Endothelial cell (in vitro differentiated cells): ENCODE measurements at regions not wholly inside any gene's neighbourhood (a gene's known extent, or its start where the extent isn't known, plus 50 kb on each side); places are given as distances from the start of the nearest gene placed in this dataset.

Experiments used
- DNase-seq: peaks from one replicate; pipeline ENCODE4 v3.0.0; 2021; ENCODE audit warnings: low spot score
- H3K27ac Mint-ChIP-seq: one replicate; pipeline ENCODE4 v1.8.0; 2021; ENCODE audit warnings: mixed read lengths, inconsistent platforms; ENCODE audit not compliant: unreplicated experiment
- H3K27me3 Mint-ChIP-seq: one replicate; pipeline ENCODE4 v1.8.0; 2021; ENCODE audit warnings: mild to moderate bottlenecking, moderate library complexity, mixed read lengths, inconsistent platforms; ENCODE audit not compliant: unreplicated experiment
- H3K36me3 Mint-ChIP-seq: one replicate; pipeline ENCODE4 v1.8.0; 2021; ENCODE audit warnings: mild to moderate bottlenecking, low read depth, mixed read lengths, inconsistent platforms; ENCODE audit not compliant: unreplicated experiment
- H3K4me1 Mint-ChIP-seq: one replicate; pipeline ENCODE4 v1.8.0; 2021; ENCODE audit warnings: mild to moderate bottlenecking, mixed read lengths, inconsistent platforms; ENCODE audit not compliant: unreplicated experiment
- H3K4me3 Mint-ChIP-seq: one replicate; pipeline ENCODE4 v1.8.0; 2021; ENCODE audit warnings: mild to moderate bottlenecking, mixed read lengths, inconsistent platforms; ENCODE audit not compliant: unreplicated experiment
- H3K9me3 Mint-ChIP-seq: one replicate; pipeline ENCODE4 v1.8.0; 2021; ENCODE audit warnings: mixed read lengths, inconsistent platforms; ENCODE audit not compliant: unreplicated experiment
- TF ChIP-seq, protein P1 (sequence below): fragments of 200-600 bp; sonication (generic); IDR thresholded peaks from one replicate; pipeline ENCODE4 v1.5.0; 2021; ENCODE audit warnings: antibody characterized with exemption; ENCODE audit not compliant: unreplicated experiment

GRCh38 chr15:81783586-81783985, 262.2 kb downstream of the MEX3B start:
- peaks cover 7% of the 10 kb centered on the region for H3K36me3 Mint-ChIP-seq
- TF ChIP-seq, protein P1, sequence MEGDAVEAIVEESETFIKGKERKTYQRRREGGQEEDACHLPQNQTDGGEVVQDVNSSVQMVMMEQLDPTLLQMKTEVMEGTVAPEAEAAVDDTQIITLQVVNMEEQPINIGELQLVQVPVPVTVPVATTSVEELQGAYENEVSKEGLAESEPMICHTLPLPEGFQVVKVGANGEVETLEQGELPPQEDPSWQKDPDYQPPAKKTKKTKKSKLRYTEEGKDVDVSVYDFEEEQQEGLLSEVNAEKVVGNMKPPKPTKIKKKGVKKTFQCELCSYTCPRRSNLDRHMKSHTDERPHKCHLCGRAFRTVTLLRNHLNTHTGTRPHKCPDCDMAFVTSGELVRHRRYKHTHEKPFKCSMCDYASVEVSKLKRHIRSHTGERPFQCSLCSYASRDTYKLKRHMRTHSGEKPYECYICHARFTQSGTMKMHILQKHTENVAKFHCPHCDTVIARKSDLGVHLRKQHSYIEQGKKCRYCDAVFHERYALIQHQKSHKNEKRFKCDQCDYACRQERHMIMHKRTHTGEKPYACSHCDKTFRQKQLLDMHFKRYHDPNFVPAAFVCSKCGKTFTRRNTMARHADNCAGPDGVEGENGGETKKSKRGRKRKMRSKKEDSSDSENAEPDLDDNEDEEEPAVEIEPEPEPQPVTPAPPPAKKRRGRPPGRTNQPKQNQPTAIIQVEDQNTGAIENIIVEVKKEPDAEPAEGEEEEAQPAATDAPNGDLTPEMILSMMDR: no peak
- H3K4me3 Mint-ChIP-seq: no peak overlapping the region
- no peak for DNase-seq
- H3K27ac Mint-ChIP-seq: no peak overlapping the region
- H3K9me3 Mint-ChIP-seq: no peaks in the 10 kb centered on the region
- peaks cover 2% of the 10 kb centered on the region for H3K4me1 Mint-ChIP-seq
- peaks cover 4% of the 10 kb centered on the region for H3K27me3 Mint-ChIP-seq

GRCh38 chr15:81783076-81783475, 262.7 kb downstream of the MEX3B start:
- no peak for DNase-seq
- H3K9me3 Mint-ChIP-seq: no peaks in the 10 kb centered on the region

GRCh38 chr15:81781395-81781794, 264.4 kb downstream of the MEX3B start:
- Mint-ChIP-seq H3K4me1 (peaks cover 14% of the 10 kb centered on the region), H3K27ac (no peak overlapping the region), H3K9me3 (no peaks in the 10 kb centered on the region), H3K27me3 (peaks cover 4% of the 10 kb centered on the region), H3K4me3 (no peak overlapping the region), H3K36me3 (peaks cover 7% of the 10 kb centered on the region)
- TF ChIP-seq, protein P1: no peak
- no peak for DNase-seq

More at GRCh38 chr15:81783076-81783475, 262.7 kb downstream of the MEX3B start:
- TF ChIP-seq, protein P1: no peak
- Mint-ChIP-seq H3K4me3 (no peak overlapping the region), H3K27ac (no peak overlapping the region), H3K4me1 (peaks cover 2% of the 10 kb centered on the region), H3K27me3 (peaks cover 4% of the 10 kb centered on the region), H3K36me3 (peaks cover 7% of the 10 kb centered on the region)

GRCh38 chr15:81780966-81781365, 264.9 kb downstream of the MEX3B start:
- TF ChIP-seq, protein P1: no peak
- Mint-ChIP-seq H3K36me3 (peaks cover 7% of the 10 kb centered on the region), H3K4me1 (peaks cover 14% of the 10 kb centered on the region), H3K27me3 (peaks cover 4% of the 10 kb centered on the region), H3K27ac (no peak overlapping the region), H3K4me3 (no peak overlapping the region), H3K9me3 (no peaks in the 10 kb centered on the region)
- no peak for DNase-seq

DNA sequence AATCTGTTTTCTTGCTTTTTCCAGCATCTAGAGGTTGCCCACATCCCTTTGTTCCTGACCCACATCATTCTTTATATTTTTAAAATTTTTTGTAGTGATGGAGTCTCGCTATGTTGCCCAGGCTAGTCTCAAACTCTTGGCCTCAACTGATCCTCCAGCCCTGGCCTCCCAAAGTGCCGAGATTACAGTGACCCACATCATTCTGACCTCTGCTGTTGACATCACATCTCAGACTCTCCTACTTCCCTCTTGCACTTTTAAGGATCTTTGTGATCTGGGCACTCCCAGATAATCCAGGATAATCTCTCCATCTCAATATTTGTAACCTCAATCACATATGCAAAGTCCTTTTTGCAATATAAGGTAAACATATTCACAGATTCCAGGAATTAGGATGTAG, 266.6 kb downstream of the MEX3B start:
- H3K36me3 Mint-ChIP-seq: peaks cover 7% of the 10 kb centered on the region
- H3K4me1 Mint-ChIP-seq: peaks cover 14% of the 10 kb centered on the region
- H3K4me3 Mint-ChIP-seq: no peak overlapping the region
- TF ChIP-seq, protein P1: no peak
- DNase-seq: no peak
- peaks cover 4% of the 10 kb centered on the region for H3K27me3 Mint-ChIP-seq
- H3K9me3 Mint-ChIP-seq: no peaks in the 10 kb centered on the region
- no peak overlapping the region for H3K27ac Mint-ChIP-seq
